GM12864 (cell line): ENCODE measurements at regions not wholly inside any gene's neighbourhood (a gene's known extent, or its start where the extent isn't known, plus 50 kb on each side); places are given as distances from the start of the nearest gene placed in this dataset.

Source experiments
- DNase-seq: peaks from one replicate; pipeline ENCODE4 v3.0.0-alpha.2; 2011; ENCODE audit warnings: low read depth
- H3K4me3 ChIP-seq: 2 replicates; pipeline ENCODE4 v1.5.1; 2011; ENCODE audit warnings: mild to moderate bottlenecking, low read depth, low read length, control low read depth
- CTCF ChIP-seq: IDR thresholded peaks from 2 replicates; pipeline ENCODE4 v1.5.1; 2011; ENCODE audit warnings: low read depth, mild to moderate bottlenecking, moderate library complexity, low read length, control low read depth, inconsistent platforms; ENCODE audit errors: missing control alignments

- no peak for DNase-seq
- no peak for TF ChIP-seq CTCF
These were observed 150.4 kb downstream of the ZFP36L2 start for GRCh38 chr2:43075811-43076585.

GRCh38 chr2:43075054-43075593, 151.3 kb downstream of the ZFP36L2 start:
- DNase-seq, result no peak
- TF ChIP-seq CTCF, result no peak
- no peak overlapping the region for H3K4me3 ChIP-seq

More at GRCh38 chr2:43075811-43076585, 150.4 kb downstream of the ZFP36L2 start:
- no peak overlapping the region for H3K4me3 ChIP-seq

- no peak overlapping the region for H3K4me3 ChIP-seq
- no peak for DNase-seq
- TF ChIP-seq CTCF, result no peak
These were observed 151.8 kb downstream of the ZFP36L2 start for GRCh38 chr2:43074592-43075053.

- no peak overlapping the region for H3K4me3 ChIP-seq
- no peak for TF ChIP-seq CTCF
- no peak for DNase-seq
These were observed 152.4 kb downstream of the ZFP36L2 start for GRCh38 chr2:43074052-43074451.

GRCh38 chr2:43073401-43073825, 153.0 kb downstream of the ZFP36L2 start:
- no peak for DNase-seq
- TF ChIP-seq CTCF, result no peak
- no peak overlapping the region for H3K4me3 ChIP-seq

GRCh38 chr2:43071599-43072550, 154.5 kb downstream of the ZFP36L2 start:
- H3K4me3 ChIP-seq, result no peak overlapping the region
- DNase-seq, result no peak
- TF ChIP-seq CTCF, result no peak
